ENCODE measurements at regions not wholly inside any gene's neighbourhood (a gene's known extent, or its start where the extent isn't known, plus 50 kb on each side); places are given as distances from the start of the nearest gene placed in this dataset.

- Mint-ChIP-seq H3K36me3 (peaks cover 5% of the 10 kb centered on the region), H3K27me3 (no peaks in the 10 kb centered on the region), H3K4me3 (no peak overlapping the region), H3K4me1 (ENCODE audit: low read depth in 2 of 2) (no peaks in the 10 kb centered on the region), H3K9me3 (peaks cover 16% of the 10 kb centered on the region), H3K27ac (no peak overlapping the region)
- no peak for ATAC-seq
- no peak for DNase-seq (ENCODE audit: low spot score)
These were observed 667.2 kb downstream of the DCDC2C start for GRCh38 chr2:4370422-4371090.

GRCh38 chr2:4381049-4381448, 677.7 kb downstream of the DCDC2C start:
- no peak for ATAC-seq
- no peak for DNase-seq (ENCODE audit: low spot score)
- no peak overlapping the region for H3K27ac Mint-ChIP-seq
- no peak overlapping the region for H3K4me3 Mint-ChIP-seq
- H3K9me3 Mint-ChIP-seq, result peaks cover 12% of the 10 kb centered on the region
- no peaks in the 10 kb centered on the region for H3K27me3 Mint-ChIP-seq
- no peaks in the 10 kb centered on the region for H3K36me3 Mint-ChIP-seq
- no peaks in the 10 kb centered on the region for H3K4me1 Mint-ChIP-seq (ENCODE audit: low read depth in 2 of 2)

- Mint-ChIP-seq H3K4me1 (ENCODE audit: low read depth in 2 of 2) (no peaks in the 10 kb centered on the region), H3K4me3 (no peak overlapping the region), H3K9me3 (peaks cover 9% of the 10 kb centered on the region), H3K27me3 (no peaks in the 10 kb centered on the region), H3K27ac (no peak overlapping the region), H3K36me3 (no peaks in the 10 kb centered on the region)
- no peak for ATAC-seq
- no peak for DNase-seq (ENCODE audit: low spot score)
These were observed 678.4 kb downstream of the DCDC2C start for GRCh38 chr2:4381773-4382172.

- peaks cover 27% of the 10 kb centered on the region for H3K9me3 Mint-ChIP-seq
- no peaks in the 10 kb centered on the region for H3K4me1 Mint-ChIP-seq (ENCODE audit: low read depth in 2 of 2)
- H3K27ac Mint-ChIP-seq, result no peak overlapping the region
- no peak for DNase-seq (ENCODE audit: low spot score)
- no peak overlapping the region for H3K4me3 Mint-ChIP-seq
- no peak for ATAC-seq
- no peaks in the 10 kb centered on the region for H3K36me3 Mint-ChIP-seq
- H3K27me3 Mint-ChIP-seq, result no peaks in the 10 kb centered on the region
These were observed 687.6 kb downstream of the DCDC2C start for GRCh38 chr2:4391013-4391412.

GRCh38 chr2:4404363-4404762, 701.0 kb downstream of the DCDC2C start:
- Mint-ChIP-seq H3K9me3 (peaks cover 20% of the 10 kb centered on the region), H3K27ac (no peak overlapping the region), H3K4me1 (ENCODE audit: low read depth in 2 of 2) (no peaks in the 10 kb centered on the region), H3K27me3 (no peaks in the 10 kb centered on the region), H3K4me3 (no peak overlapping the region), H3K36me3 (peaks cover 5% of the 10 kb centered on the region)
- ATAC-seq (no peak), DNase-seq (ENCODE audit: low spot score) (no peak)

- Mint-ChIP-seq H3K4me1 (ENCODE audit: low read depth in 2 of 2) (no peaks in the 10 kb centered on the region), H3K36me3 (peaks cover 14% of the 10 kb centered on the region), H3K4me3 (no peak overlapping the region), H3K27ac (no peak overlapping the region), H3K9me3 (peaks cover 26% of the 10 kb centered on the region), H3K27me3 (no peaks in the 10 kb centered on the region)
- DNase-seq (ENCODE audit: low spot score) (no peak), ATAC-seq (no peak)
These were observed 704.9 kb downstream of the DCDC2C start for GRCh38 chr2:4408321-4408720.

GRCh38 chr2:4412637-4413187, 709.3 kb downstream of the DCDC2C start:
- ATAC-seq, result no peak

GRCh38 chr2:4415171-4415570, 711.8 kb downstream of the DCDC2C start:
- Mint-ChIP-seq H3K27me3 (no peaks in the 10 kb centered on the region), H3K36me3 (peaks cover 24% of the 10 kb centered on the region), H3K27ac (no peak overlapping the region), H3K4me3 (no peak overlapping the region), H3K4me1 (ENCODE audit: low read depth in 2 of 2) (no peaks in the 10 kb centered on the region), H3K9me3 (peaks cover 17% of the 10 kb centered on the region)
- DNase-seq (ENCODE audit: low spot score) (no peak), ATAC-seq (no peak)

More at GRCh38 chr2:4412637-4413187, 709.3 kb downstream of the DCDC2C start:
- Mint-ChIP-seq H3K9me3 (peaks cover 20% of the 10 kb centered on the region), H3K27ac (no peak overlapping the region), H3K4me1 (ENCODE audit: low read depth in 2 of 2) (no peaks in the 10 kb centered on the region), H3K27me3 (no peaks in the 10 kb centered on the region), H3K4me3 (no peak overlapping the region), H3K36me3 (peaks cover 21% of the 10 kb centered on the region)
- DNase-seq (ENCODE audit: low spot score), result no peak

GRCh38 chr2:4415810-4416413, 712.5 kb downstream of the DCDC2C start:
- H3K27ac Mint-ChIP-seq, result no peak overlapping the region
- ATAC-seq (no peak), DNase-seq (ENCODE audit: low spot score) (no peak)
- no peaks in the 10 kb centered on the region for H3K4me1 Mint-ChIP-seq (ENCODE audit: low read depth in 2 of 2)
- H3K4me3 Mint-ChIP-seq, result no peak overlapping the region
- H3K27me3 Mint-ChIP-seq, result no peaks in the 10 kb centered on the region
- peaks cover 17% of the 10 kb centered on the region for H3K36me3 Mint-ChIP-seq
- H3K9me3 Mint-ChIP-seq, result peaks cover 17% of the 10 kb centered on the region

GRCh38 chr2:4416431-4416830, 713.1 kb downstream of the DCDC2C start:
- ATAC-seq, result no peak
- H3K4me3 Mint-ChIP-seq, result no peak overlapping the region
- no peaks in the 10 kb centered on the region for H3K27me3 Mint-ChIP-seq
- H3K27ac Mint-ChIP-seq, result no peak overlapping the region
- no peak for DNase-seq (ENCODE audit: low spot score)
- H3K36me3 Mint-ChIP-seq, result peaks cover 17% of the 10 kb centered on the region
- H3K9me3 Mint-ChIP-seq, result peaks cover 18% of the 10 kb centered on the region
- no peaks in the 10 kb centered on the region for H3K4me1 Mint-ChIP-seq (ENCODE audit: low read depth in 2 of 2)

- Mint-ChIP-seq H3K4me3 (no peak overlapping the region), H3K27me3 (no peaks in the 10 kb centered on the region), H3K27ac (no peak overlapping the region), H3K36me3 (peaks cover 12% of the 10 kb centered on the region), H3K9me3 (peaks cover 17% of the 10 kb centered on the region), H3K4me1 (ENCODE audit: low read depth in 2 of 2) (no peaks in the 10 kb centered on the region)
- no peak for ATAC-seq
- DNase-seq (ENCODE audit: low spot score), result no peak
These were observed 714.4 kb downstream of the DCDC2C start for GRCh38 chr2:4417771-4418170.

- Mint-ChIP-seq H3K36me3 (peaks cover 12% of the 10 kb centered on the region), H3K27ac (no peak overlapping the region), H3K4me1 (ENCODE audit: low read depth in 2 of 2) (no peaks in the 10 kb centered on the region), H3K9me3 (peaks cover 13% of the 10 kb centered on the region), H3K4me3 (no peak overlapping the region), H3K27me3 (no peaks in the 10 kb centered on the region)
- no peak for ATAC-seq
- no peak for DNase-seq (ENCODE audit: low spot score)
These were observed 716.7 kb downstream of the DCDC2C start for GRCh38 chr2:4420032-4420431.

- Mint-ChIP-seq H3K36me3 (no peaks in the 10 kb centered on the region), H3K4me3 (no peak overlapping the region), H3K4me1 (ENCODE audit: low read depth in 2 of 2) (no peaks in the 10 kb centered on the region), H3K9me3 (peaks cover 20% of the 10 kb centered on the region), H3K27me3 (no peaks in the 10 kb centered on the region), H3K27ac (no peak overlapping the region)
- ATAC-seq (no peak), DNase-seq (ENCODE audit: low spot score) (no peak)
These were observed 720.8 kb downstream of the DCDC2C start for GRCh38 chr2:4424153-4424552.

- H3K27me3 Mint-ChIP-seq, result no peaks in the 10 kb centered on the region
- H3K4me3 Mint-ChIP-seq, result no peak overlapping the region
- no peaks in the 10 kb centered on the region for H3K36me3 Mint-ChIP-seq
- ATAC-seq (no peak), DNase-seq (ENCODE audit: low spot score) (no peak)
- H3K9me3 Mint-ChIP-seq, result peaks cover 17% of the 10 kb centered on the region
- no peak overlapping the region for H3K27ac Mint-ChIP-seq
- no peaks in the 10 kb centered on the region for H3K4me1 Mint-ChIP-seq (ENCODE audit: low read depth in 2 of 2)
These were observed 723.7 kb downstream of the DCDC2C start for GRCh38 chr2:4427083-4427482.
